Activated CD4-positive, CD25-positive, alpha-beta regulatory T cell treated with anti-CD3 and anti-CD28 coated beads, Interleukin-2, amount 50 U/mL, for 24 hours (primary cell): ENCODE measurements at regions not wholly inside any gene's neighbourhood (a gene's known extent, or its start where the extent isn't known, plus 50 kb on each side); places are given as distances from the start of the nearest gene placed in this dataset.

Experiments
- ATAC-seq, 2 donors: fragments of 150-1000 bp; cut with Tn5 transposase; one replicate each; pipeline ENCODE4 v1.10.0; 2021; ENCODE audit warnings: mild to moderate bottlenecking in 1 of 2, moderate library complexity in 1 of 2

GRCh38 chr13:53901593-53901992, 873.0 kb downstream of the OLFM4 start:
- no peak for ATAC-seq

GRCh38 chr13:53907891-53908290, 879.3 kb downstream of the OLFM4 start:
- no peak for ATAC-seq

- no peak for ATAC-seq
These were observed 892.3 kb downstream of the OLFM4 start for GRCh38 chr13:53920916-53921315.

- ATAC-seq = no peak
These were observed 892.9 kb downstream of the OLFM4 start for GRCh38 chr13:53921473-53921872.

GRCh38 chr13:53941588-53942190, 913.1 kb downstream of the OLFM4 start:
- no peak for ATAC-seq

- no peak for ATAC-seq
These were observed 917.9 kb downstream of the OLFM4 start for GRCh38 chr13:53946500-53946899.

GRCh38 chr13:53953183-53953582, 924.6 kb downstream of the OLFM4 start:
- no peak for ATAC-seq
